ENCODE measurements at regions not wholly inside any gene's neighbourhood (a gene's known extent, or its start where the extent isn't known, plus 50 kb on each side); places are given as distances from the start of the nearest gene placed in this dataset.

DNA sequence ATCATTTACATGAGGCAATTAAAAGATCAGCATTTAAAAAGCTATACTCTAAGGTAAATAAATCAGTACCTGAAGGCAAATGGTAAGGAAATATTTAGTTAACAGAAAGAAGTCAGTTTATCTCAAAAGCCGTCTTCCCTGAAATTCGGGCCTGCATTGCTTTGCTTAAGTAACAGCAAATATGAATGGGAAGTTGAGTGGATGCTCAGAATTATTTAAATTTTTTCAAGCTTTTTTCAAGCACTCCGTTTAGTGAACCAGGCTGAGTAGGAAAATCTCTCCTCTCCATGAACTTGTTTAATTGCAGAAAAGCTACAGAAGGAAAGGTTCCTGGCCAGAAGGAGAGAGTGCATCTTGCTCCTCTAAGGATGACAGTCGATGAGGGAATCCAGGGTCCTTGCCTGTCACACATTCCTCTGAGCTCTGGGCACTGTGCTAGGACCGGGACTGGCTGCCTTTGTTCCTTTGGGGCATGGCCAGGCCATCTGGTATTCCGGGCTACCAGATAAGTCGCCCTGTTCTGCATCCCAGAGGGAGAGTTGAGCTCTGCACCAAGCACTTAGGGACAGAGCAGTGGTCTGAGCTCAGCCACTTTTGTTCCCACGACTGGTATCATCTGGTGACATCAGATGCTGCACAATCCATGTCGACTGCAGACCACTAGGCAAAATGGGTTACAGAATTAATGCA, 77.6 kb downstream of the RIN2 start:
- Histone ChIP-seq H3K4me1 (ENCODE audit: control insufficient read depth in 5 of 5, insufficient read depth in 5 of 5, low read length in 5 of 5) (peaks cover 0 to 12% (median 0%) of the 10 kb centered on the region in 5 donors), H3K27me3 (ENCODE audit: control insufficient read depth in 3 of 3, insufficient read depth in 3 of 3, low read length in 2 of 3) (no peaks in the 10 kb centered on the region), H3K4me3 (no peak overlapping the region), H3K9ac (ENCODE audit: insufficient read depth in 1 of 2, low read length in 2 of 2) (no peak overlapping the region), H3K9me3 (ENCODE audit: control insufficient read depth in 4 of 4, insufficient read depth in 3 of 4, low read length in 3 of 4) (no peaks in the 10 kb centered on the region), H3K36me3 (ENCODE audit: control insufficient read depth in 4 of 4, insufficient read depth in 4 of 4, low read length in 4 of 4) (peaks cover 0 to 2% (median 0%) of the 10 kb centered on the region in 4 donors), H3K27ac (ENCODE audit: low read depth in 1 of 2, low read length in 1 of 2) (peak overlapping the region; percentile 3 to 37)
- peak in 2 of 3 donors; percentile 36 to 70 for DNase-seq
- TF ChIP-seq, protein P1, sequence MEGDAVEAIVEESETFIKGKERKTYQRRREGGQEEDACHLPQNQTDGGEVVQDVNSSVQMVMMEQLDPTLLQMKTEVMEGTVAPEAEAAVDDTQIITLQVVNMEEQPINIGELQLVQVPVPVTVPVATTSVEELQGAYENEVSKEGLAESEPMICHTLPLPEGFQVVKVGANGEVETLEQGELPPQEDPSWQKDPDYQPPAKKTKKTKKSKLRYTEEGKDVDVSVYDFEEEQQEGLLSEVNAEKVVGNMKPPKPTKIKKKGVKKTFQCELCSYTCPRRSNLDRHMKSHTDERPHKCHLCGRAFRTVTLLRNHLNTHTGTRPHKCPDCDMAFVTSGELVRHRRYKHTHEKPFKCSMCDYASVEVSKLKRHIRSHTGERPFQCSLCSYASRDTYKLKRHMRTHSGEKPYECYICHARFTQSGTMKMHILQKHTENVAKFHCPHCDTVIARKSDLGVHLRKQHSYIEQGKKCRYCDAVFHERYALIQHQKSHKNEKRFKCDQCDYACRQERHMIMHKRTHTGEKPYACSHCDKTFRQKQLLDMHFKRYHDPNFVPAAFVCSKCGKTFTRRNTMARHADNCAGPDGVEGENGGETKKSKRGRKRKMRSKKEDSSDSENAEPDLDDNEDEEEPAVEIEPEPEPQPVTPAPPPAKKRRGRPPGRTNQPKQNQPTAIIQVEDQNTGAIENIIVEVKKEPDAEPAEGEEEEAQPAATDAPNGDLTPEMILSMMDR (IDR thresholded peaks at IDR 0.05; ENCODE audit: control extremely low read depth, extremely low read depth) = no peak
- ATAC-seq (ENCODE audit: insufficient read depth, low FRiP score) = no peak
- 67 to 78% methylated on average over 9 of the region's 9 CpGs for WGBS, 2 donors

DNA sequence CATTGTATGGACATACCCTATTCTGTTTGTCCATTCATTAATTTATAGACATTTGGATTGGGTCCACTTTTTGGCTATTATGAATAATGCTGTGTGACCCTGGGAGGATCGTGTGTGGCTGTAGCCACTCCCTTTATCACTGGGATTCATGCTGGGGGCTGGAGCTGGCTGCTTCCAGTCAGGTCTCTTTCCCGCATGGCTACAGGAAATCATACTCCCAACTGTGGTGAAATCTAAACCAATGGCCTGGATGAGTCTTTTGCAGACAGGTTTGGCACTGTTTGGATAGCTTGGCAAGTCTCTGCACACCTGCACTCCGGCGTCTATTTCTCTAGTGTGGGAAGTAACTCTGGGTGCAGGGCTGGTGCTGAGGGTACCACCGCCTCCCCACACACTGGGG, 80.4 kb downstream of the RIN2 start:
- H3K27ac ChIP-seq (ENCODE audit: low read depth in 1 of 2, low read length in 1 of 2) = no peak overlapping the region

DNA sequence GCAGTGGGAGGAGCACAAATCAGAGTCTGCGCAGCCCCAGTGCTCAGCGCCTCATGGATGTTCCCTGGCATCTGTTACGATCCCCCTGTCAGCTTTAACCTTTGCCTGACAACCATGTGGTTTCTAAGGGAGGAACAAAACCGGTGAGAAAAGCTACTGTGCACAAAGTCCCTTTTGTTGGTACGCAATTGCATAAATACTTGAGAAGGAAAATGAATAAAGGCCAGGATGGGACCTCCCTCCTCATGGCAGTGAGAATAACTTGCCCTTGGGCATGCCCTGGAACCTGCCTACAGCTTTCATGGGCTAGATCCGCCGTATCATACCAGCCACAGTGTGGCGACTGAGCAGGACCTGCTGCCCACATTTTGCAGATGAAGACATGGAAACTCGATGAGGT, 81.0 kb downstream of the RIN2 start:
- WGBS, 2 donors = 95 to 96% methylated on average over 9 of the region's 9 CpGs
- H3K9ac ChIP-seq (ENCODE audit: insufficient read depth in 1 of 2, low read length in 2 of 2) = no peak overlapping the region

More for the DNA sequence above, 80.4 kb downstream of the RIN2 start:
- 92 to 93% methylated on average over 5 of the region's 5 CpGs for WGBS, 2 donors
- H3K36me3 ChIP-seq (ENCODE audit: control insufficient read depth in 4 of 4, insufficient read depth in 4 of 4, low read length in 4 of 4) = peaks cover 0 to 2% (median 0%) of the 10 kb centered on the region in 4 donors
- ATAC-seq (ENCODE audit: insufficient read depth, low FRiP score) = no peak
- H3K27me3 ChIP-seq (ENCODE audit: control insufficient read depth in 3 of 3, insufficient read depth in 3 of 3, low read length in 2 of 3) = no peaks in the 10 kb centered on the region
- H3K9me3 ChIP-seq (ENCODE audit: control insufficient read depth in 4 of 4, insufficient read depth in 3 of 4, low read length in 3 of 4) = no peaks in the 10 kb centered on the region
- H3K4me1 ChIP-seq (ENCODE audit: control insufficient read depth in 5 of 5, insufficient read depth in 5 of 5, low read length in 5 of 5) = peaks cover 0 to 11% (median 0%) of the 10 kb centered on the region in 5 donors
- no peak for DNase-seq
- H3K4me3 ChIP-seq = no peak overlapping the region
- H3K9ac ChIP-seq (ENCODE audit: insufficient read depth in 1 of 2, low read length in 2 of 2) = no peak overlapping the region
- TF ChIP-seq, protein P1 (IDR thresholded peaks at IDR 0.05; ENCODE audit: control extremely low read depth, extremely low read depth) = no peak

More for the DNA sequence above, 81.0 kb downstream of the RIN2 start:
- no peak for DNase-seq
- ATAC-seq (ENCODE audit: insufficient read depth, low FRiP score) = no peak
- Histone ChIP-seq H3K4me1 (ENCODE audit: control insufficient read depth in 5 of 5, insufficient read depth in 5 of 5, low read length in 5 of 5) (peaks cover 0 to 11% (median 0%) of the 10 kb centered on the region in 5 donors), H3K4me3 (no peak overlapping the region), H3K9me3 (ENCODE audit: control insufficient read depth in 4 of 4, insufficient read depth in 3 of 4, low read length in 3 of 4) (no peaks in the 10 kb centered on the region), H3K27me3 (ENCODE audit: control insufficient read depth in 3 of 3, insufficient read depth in 3 of 3, low read length in 2 of 3) (no peaks in the 10 kb centered on the region), H3K27ac (ENCODE audit: low read depth in 1 of 2, low read length in 1 of 2) (no peak overlapping the region), H3K36me3 (ENCODE audit: control insufficient read depth in 4 of 4, insufficient read depth in 4 of 4, low read length in 4 of 4) (peaks cover 0 to 2% (median 0%) of the 10 kb centered on the region in 4 donors)
- TF ChIP-seq, protein P1 (IDR thresholded peaks at IDR 0.05; ENCODE audit: control extremely low read depth, extremely low read depth) = no peak
